GM23338 (cell line): ENCODE measurements at regions not wholly inside any gene's neighbourhood (a gene's known extent, or its start where the extent isn't known, plus 50 kb on each side); places are given as distances from the start of the nearest gene placed in this dataset.

ENCODE experiments used
- ATAC-seq: fragments of 200-7000 bp; cut with Tn5 transposase; 3 replicates; pipeline ENCODE4 v1.9.1; 2020
- DNase-seq: peaks from one replicate; pipeline ENCODE4 v3.0.0-alpha.2; 2015; ENCODE audit warnings: low spot score
- H2AFZ ChIP-seq: fragments of 200-600 bp; sonication (generic); 2 replicates; pipeline ENCODE4 v1.8.0; 2016; ENCODE audit warnings: antibody characterized with exemption, mild to moderate bottlenecking, moderate library complexity
- H3F3A ChIP-seq: fragments of 200-600 bp; sonication (generic); replicated peaks from 2 replicates; pipeline ENCODE4 v1.8.0; 2017; ENCODE audit warnings: antibody characterized with exemption, mixed run types, low read depth
- H3K27ac ChIP-seq: fragments of 200-600 bp; sonication (generic); 2 replicates; pipeline ENCODE4 v1.6.1; 2016; ENCODE audit warnings: low read depth
- H3K27me3 ChIP-seq: fragments of 200-600 bp; sonication (generic); 2 replicates; pipeline ENCODE4 v1.8.0; 2016; ENCODE audit warnings: mild to moderate bottlenecking, mixed run types, moderate library complexity; ENCODE audit not compliant: insufficient read depth
- H3K36me3 ChIP-seq: fragments of 200-600 bp; sonication (generic); 2 replicates; pipeline ENCODE4 v1.8.0; 2016; ENCODE audit warnings: mild to moderate bottlenecking; ENCODE audit not compliant: insufficient read depth
- H3K4me1 ChIP-seq: fragments of 200-600 bp; sonication (generic); 2 replicates; pipeline ENCODE4 v1.8.0; 2016; ENCODE audit warnings: mild to moderate bottlenecking, moderate library complexity; ENCODE audit not compliant: insufficient read depth
- H3K4me2 ChIP-seq: fragments of 200-600 bp; sonication (generic); 2 replicates; pipeline ENCODE4 v1.7.1; 2017; ENCODE audit warnings: mixed run types
- H3K4me3 ChIP-seq: fragments of 200-600 bp; sonication (generic); 2 replicates; pipeline ENCODE4 v1.6.1; 2016; ENCODE audit warnings: mixed run types
- H3K79me2 ChIP-seq: fragments of 200-600 bp; sonication (generic); replicated peaks from 2 replicates; pipeline ENCODE4 v1.8.0; 2017; ENCODE audit warnings: mild to moderate bottlenecking; ENCODE audit not compliant: insufficient read depth
- H3K9me2 ChIP-seq: fragments of 200-600 bp; sonication (generic); 2 replicates; pipeline ENCODE4 v1.8.0; 2017; ENCODE audit not compliant: insufficient read depth
- H4K20me1 ChIP-seq: fragments of 200-600 bp; sonication (generic); replicated peaks from 2 replicates; pipeline ENCODE4 v1.8.0; 2017; ENCODE audit warnings: mild to moderate bottlenecking; ENCODE audit not compliant: insufficient read depth
- H3K27ac Mint-ChIP-seq: 2 replicates; pipeline ENCODE4 v1.8.0; 2020; ENCODE audit warnings: inconsistent platforms, mild to moderate bottlenecking, moderate library complexity, mixed read lengths
- H3K27me3 Mint-ChIP-seq: 3 replicates; pipeline ENCODE4 v1.8.0; 2022; ENCODE audit warnings: low read depth, mild to moderate bottlenecking, moderate library complexity, mixed read lengths, inconsistent platforms; ENCODE audit not compliant: insufficient read depth, poor library complexity
- H3K36me3 Mint-ChIP-seq: 3 replicates; pipeline ENCODE4 v1.8.0; 2021; ENCODE audit warnings: low read depth, mild to moderate bottlenecking, inconsistent platforms, moderate library complexity, mixed read lengths
- H3K4me1 Mint-ChIP-seq: 3 replicates; pipeline ENCODE4 v1.8.0; 2020; ENCODE audit warnings: mild to moderate bottlenecking, inconsistent platforms, mixed read lengths
- H3K4me3 Mint-ChIP-seq: 3 replicates; pipeline ENCODE4 v1.8.0; 2021; ENCODE audit warnings: moderate library complexity, mild to moderate bottlenecking, inconsistent platforms, mixed read lengths
- H3K9me3 Mint-ChIP-seq: 3 replicates; pipeline ENCODE4 v1.8.0; 2020; ENCODE audit warnings: moderate library complexity, mild to moderate bottlenecking, inconsistent platforms, mixed read lengths
- CREB1 ChIP-seq: fragments of 250-450 bp; sonication (Bioruptor Pico); IDR thresholded peaks from 2 replicates; pipeline ENCODE4 v1.5.0; 2020; ENCODE audit warnings: low read depth, mild to moderate bottlenecking, moderate library complexity
- EZH2 ChIP-seq: fragments of 200-600 bp; sonication (generic); IDR thresholded peaks from one replicate; pipeline ENCODE4 v1.8.0; 2017; ENCODE audit warnings: antibody characterized with exemption, mild to moderate bottlenecking, low read depth; ENCODE audit not compliant: unreplicated experiment
- EZH2phosphoT487 ChIP-seq: fragments of 200-600 bp; sonication (generic); IDR thresholded peaks from one replicate; pipeline ENCODE4 v1.8.1; 2018; ENCODE audit warnings: antibody characterized with exemption; ENCODE audit not compliant: unreplicated experiment
- JUNB ChIP-seq: IDR thresholded peaks from one replicate; pipeline ENCODE4 v1.6.1; 2016; ENCODE audit warnings: antibody characterized with exemption; ENCODE audit not compliant: unreplicated experiment
- NANOG ChIP-seq: IDR thresholded peaks from 2 replicates; pipeline ENCODE4 v1.6.1; 2016; ENCODE audit warnings: antibody characterized with exemption, borderline replicate concordance
- POLR2AphosphoS5 ChIP-seq: IDR thresholded peaks from 2 replicates; pipeline ENCODE4 v1.6.1; 2016; ENCODE audit warnings: antibody characterized with exemption, low read depth
- STAT1 ChIP-seq: IDR thresholded peaks from one replicate; pipeline ENCODE4 v1.6.1; 2016; ENCODE audit warnings: antibody characterized with exemption; ENCODE audit not compliant: unreplicated experiment
- ZNF114 ChIP-seq: fragments of 250-450 bp; sonication (Bioruptor Pico); IDR thresholded peaks from 2 replicates; pipeline ENCODE4 v1.5.0; 2020; ENCODE audit warnings: mild to moderate bottlenecking, moderate library complexity
- ZNF331 ChIP-seq: fragments of 250-450 bp; sonication (Bioruptor Pico); IDR thresholded peaks from 2 replicates; pipeline ENCODE4 v1.5.0; 2020; ENCODE audit warnings: low read depth, mild to moderate bottlenecking, moderate library complexity
- TF ChIP-seq, protein P1 (sequence below): IDR thresholded peaks from one replicate; pipeline ENCODE4 v1.6.1; 2018; ENCODE audit warnings: antibody characterized with exemption; ENCODE audit not compliant: unreplicated experiment
- TF ChIP-seq, protein P2 (sequence below): fragments of 250-450 bp; sonication (Bioruptor Pico); IDR thresholded peaks from 2 replicates; pipeline ENCODE4 v1.5.0; 2020; ENCODE audit warnings: mild to moderate bottlenecking, moderate library complexity
- TF ChIP-seq, protein P3 (sequence below): IDR thresholded peaks from 2 replicates; pipeline ENCODE4 v1.6.1; 2016; ENCODE audit warnings: antibody characterized with exemption
- TF ChIP-seq, protein P4 (sequence below), 2 experiments: fragments of 200-600 bp in 1 of 2; sonication (generic) in 1 of 2; conservative IDR thresholded peaks; 2 replicates each; pipeline versions ENCODE4 v1.5.1 to v1.6.1; 2016 to 2017; ENCODE audit warnings: antibody characterized with exemption in 2 of 2, low read depth in 2 of 2, mild to moderate bottlenecking in 2 of 2, moderate library complexity in 1 of 2

DNA sequence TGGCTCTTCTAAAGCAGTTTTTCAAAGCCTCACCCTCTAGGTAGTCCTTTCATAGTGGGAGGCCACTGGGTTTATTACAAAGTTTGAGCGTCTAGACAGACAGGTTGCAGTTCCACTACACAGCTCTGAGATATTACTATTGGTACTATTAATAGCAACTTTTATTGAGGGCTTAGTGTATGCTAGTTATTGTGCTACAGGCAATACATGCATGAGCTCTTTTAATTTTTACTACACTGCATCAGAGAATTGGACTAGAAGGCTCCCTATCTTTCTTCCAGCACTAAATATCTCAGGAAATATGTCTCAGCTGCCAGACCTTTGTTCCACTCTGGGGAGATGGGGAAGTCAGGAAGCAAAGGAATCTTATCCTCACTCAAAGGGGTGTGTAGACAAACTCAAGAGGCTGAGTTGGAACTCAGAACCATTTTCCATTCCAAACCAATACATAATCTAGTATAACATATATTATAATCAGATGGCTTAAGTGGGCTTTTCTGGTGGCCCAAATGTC, 161.8 kb upstream of the SLC38A2 start:
- ATAC-seq = no peak
- Mint-ChIP-seq H3K36me3 (peaks cover 13% of the 10 kb centered on the region), H3K9me3 (peaks cover 21% of the 10 kb centered on the region), H3K4me1 (peaks cover 10% of the 10 kb centered on the region), H3K4me3 (no peak overlapping the region), H3K27me3 (no peaks in the 10 kb centered on the region), H3K27ac (no peak overlapping the region)
- Histone ChIP-seq H3K79me2 (no peaks in the 10 kb centered on the region), H3F3A (no peaks in the 10 kb centered on the region), H3K36me3 (no peaks in the 10 kb centered on the region), H4K20me1 (no peaks in the 10 kb centered on the region), H3K4me3 (no peak overlapping the region), H3K27me3 (no peaks in the 10 kb centered on the region), H3K9me2 (no peaks in the 10 kb centered on the region), H3K4me2 (no peak overlapping the region), H3K27ac (no peak overlapping the region), H3K4me1 (no peaks in the 10 kb centered on the region), H2AFZ (no peak overlapping the region)
- no peak for DNase-seq
- no peak for TF ChIP-seq EZH2
- TF ChIP-seq, protein P1, sequence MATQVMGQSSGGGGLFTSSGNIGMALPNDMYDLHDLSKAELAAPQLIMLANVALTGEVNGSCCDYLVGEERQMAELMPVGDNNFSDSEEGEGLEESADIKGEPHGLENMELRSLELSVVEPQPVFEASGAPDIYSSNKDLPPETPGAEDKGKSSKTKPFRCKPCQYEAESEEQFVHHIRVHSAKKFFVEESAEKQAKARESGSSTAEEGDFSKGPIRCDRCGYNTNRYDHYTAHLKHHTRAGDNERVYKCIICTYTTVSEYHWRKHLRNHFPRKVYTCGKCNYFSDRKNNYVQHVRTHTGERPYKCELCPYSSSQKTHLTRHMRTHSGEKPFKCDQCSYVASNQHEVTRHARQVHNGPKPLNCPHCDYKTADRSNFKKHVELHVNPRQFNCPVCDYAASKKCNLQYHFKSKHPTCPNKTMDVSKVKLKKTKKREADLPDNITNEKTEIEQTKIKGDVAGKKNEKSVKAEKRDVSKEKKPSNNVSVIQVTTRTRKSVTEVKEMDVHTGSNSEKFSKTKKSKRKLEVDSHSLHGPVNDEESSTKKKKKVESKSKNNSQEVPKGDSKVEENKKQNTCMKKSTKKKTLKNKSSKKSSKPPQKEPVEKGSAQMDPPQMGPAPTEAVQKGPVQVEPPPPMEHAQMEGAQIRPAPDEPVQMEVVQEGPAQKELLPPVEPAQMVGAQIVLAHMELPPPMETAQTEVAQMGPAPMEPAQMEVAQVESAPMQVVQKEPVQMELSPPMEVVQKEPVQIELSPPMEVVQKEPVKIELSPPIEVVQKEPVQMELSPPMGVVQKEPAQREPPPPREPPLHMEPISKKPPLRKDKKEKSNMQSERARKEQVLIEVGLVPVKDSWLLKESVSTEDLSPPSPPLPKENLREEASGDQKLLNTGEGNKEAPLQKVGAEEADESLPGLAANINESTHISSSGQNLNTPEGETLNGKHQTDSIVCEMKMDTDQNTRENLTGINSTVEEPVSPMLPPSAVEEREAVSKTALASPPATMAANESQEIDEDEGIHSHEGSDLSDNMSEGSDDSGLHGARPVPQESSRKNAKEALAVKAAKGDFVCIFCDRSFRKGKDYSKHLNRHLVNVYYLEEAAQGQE = no peak
- TF ChIP-seq POLR2AphosphoS5 = no peak
- no peak for TF ChIP-seq ZNF114 (CRISPR knock-in tag)
- no peak for TF ChIP-seq CREB1 (CRISPR knock-in tag)
- no peak for TF ChIP-seq ZNF331 (CRISPR knock-in tag)
- TF ChIP-seq, protein P2, sequence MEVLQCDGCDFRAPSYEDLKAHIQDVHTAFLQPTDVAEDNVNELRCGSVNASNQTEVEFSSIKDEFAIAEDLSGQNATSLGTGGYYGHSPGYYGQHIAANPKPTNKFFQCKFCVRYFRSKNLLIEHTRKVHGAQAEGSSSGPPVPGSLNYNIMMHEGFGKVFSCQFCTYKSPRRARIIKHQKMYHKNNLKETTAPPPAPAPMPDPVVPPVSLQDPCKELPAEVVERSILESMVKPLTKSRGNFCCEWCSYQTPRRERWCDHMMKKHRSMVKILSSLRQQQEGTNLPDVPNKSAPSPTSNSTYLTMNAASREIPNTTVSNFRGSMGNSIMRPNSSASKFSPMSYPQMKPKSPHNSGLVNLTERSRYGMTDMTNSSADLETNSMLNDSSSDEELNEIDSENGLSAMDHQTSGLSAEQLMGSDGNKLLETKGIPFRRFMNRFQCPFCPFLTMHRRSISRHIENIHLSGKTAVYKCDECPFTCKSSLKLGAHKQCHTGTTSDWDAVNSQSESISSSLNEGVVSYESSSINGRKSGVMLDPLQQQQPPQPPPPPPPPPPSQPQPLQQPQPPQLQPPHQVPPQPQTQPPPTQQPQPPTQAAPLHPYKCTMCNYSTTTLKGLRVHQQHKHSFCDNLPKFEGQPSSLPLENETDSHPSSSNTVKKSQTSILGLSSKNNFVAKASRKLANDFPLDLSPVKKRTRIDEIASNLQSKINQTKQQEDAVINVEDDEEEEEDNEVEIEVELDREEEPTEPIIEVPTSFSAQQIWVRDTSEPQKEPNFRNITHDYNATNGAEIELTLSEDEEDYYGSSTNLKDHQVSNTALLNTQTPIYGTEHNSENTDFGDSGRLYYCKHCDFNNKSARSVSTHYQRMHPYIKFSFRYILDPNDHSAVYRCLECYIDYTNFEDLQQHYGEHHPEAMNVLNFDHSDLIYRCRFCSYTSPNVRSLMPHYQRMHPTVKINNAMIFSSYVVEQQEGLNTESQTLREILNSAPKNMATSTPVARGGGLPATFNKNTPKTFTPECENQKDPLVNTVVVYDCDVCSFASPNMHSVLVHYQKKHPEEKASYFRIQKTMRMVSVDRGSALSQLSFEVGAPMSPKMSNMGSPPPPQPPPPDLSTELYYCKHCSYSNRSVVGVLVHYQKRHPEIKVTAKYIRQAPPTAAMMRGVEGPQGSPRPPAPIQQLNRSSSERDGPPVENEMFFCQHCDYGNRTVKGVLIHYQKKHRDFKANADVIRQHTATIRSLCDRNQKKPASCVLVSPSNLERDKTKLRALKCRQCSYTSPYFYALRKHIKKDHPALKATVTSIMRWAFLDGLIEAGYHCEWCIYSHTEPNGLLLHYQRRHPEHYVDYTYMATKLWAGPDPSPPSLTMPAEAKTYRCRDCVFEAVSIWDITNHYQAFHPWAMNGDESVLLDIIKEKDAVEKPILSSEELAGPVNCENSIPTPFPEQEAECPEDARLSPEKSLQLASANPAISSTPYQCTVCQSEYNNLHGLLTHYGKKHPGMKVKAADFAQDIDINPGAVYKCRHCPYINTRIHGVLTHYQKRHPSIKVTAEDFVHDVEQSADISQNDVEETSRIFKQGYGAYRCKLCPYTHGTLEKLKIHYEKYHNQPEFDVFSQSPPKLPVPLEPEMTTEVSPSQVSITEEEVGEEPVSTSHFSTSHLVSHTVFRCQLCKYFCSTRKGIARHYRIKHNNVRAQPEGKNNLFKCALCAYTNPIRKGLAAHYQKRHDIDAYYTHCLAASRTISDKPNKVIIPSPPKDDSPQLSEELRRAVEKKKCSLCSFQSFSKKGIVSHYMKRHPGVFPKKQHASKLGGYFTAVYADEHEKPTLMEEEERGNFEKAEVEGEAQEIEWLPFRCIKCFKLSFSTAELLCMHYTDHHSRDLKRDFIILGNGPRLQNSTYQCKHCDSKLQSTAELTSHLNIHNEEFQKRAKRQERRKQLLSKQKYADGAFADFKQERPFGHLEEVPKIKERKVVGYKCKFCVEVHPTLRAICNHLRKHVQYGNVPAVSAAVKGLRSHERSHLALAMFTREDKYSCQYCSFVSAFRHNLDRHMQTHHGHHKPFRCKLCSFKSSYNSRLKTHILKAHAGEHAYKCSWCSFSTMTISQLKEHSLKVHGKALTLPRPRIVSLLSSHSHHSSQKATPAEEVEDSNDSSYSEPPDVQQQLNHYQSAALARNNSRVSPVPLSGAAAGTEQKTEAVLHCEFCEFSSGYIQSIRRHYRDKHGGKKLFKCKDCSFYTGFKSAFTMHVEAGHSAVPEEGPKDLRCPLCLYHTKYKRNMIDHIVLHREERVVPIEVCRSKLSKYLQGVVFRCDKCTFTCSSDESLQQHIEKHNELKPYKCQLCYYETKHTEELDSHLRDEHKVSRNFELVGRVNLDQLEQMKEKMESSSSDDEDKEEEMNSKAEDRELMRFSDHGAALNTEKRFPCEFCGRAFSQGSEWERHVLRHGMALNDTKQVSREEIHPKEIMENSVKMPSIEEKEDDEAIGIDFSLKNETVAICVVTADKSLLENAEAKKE (CRISPR knock-in tag) = no peak
- TF ChIP-seq, protein P3, sequence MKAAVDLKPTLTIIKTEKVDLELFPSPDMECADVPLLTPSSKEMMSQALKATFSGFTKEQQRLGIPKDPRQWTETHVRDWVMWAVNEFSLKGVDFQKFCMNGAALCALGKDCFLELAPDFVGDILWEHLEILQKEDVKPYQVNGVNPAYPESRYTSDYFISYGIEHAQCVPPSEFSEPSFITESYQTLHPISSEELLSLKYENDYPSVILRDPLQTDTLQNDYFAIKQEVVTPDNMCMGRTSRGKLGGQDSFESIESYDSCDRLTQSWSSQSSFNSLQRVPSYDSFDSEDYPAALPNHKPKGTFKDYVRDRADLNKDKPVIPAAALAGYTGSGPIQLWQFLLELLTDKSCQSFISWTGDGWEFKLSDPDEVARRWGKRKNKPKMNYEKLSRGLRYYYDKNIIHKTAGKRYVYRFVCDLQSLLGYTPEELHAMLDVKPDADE = no peak
- TF ChIP-seq, protein P4, sequence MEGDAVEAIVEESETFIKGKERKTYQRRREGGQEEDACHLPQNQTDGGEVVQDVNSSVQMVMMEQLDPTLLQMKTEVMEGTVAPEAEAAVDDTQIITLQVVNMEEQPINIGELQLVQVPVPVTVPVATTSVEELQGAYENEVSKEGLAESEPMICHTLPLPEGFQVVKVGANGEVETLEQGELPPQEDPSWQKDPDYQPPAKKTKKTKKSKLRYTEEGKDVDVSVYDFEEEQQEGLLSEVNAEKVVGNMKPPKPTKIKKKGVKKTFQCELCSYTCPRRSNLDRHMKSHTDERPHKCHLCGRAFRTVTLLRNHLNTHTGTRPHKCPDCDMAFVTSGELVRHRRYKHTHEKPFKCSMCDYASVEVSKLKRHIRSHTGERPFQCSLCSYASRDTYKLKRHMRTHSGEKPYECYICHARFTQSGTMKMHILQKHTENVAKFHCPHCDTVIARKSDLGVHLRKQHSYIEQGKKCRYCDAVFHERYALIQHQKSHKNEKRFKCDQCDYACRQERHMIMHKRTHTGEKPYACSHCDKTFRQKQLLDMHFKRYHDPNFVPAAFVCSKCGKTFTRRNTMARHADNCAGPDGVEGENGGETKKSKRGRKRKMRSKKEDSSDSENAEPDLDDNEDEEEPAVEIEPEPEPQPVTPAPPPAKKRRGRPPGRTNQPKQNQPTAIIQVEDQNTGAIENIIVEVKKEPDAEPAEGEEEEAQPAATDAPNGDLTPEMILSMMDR (conservative IDR thresholded peaks at IDR 0.05; ENCODE audit: low read depth in 2 of 2) = no peak
- no peak for TF ChIP-seq EZH2phosphoT487
- TF ChIP-seq NANOG = no peak
- TF ChIP-seq STAT1 = no peak
- TF ChIP-seq JUNB = no peak
